ENCODE measurements at regions not wholly inside any gene's neighbourhood (a gene's known extent, or its start where the extent isn't known, plus 50 kb on each side); places are given as distances from the start of the nearest gene placed in this dataset.

DNA sequence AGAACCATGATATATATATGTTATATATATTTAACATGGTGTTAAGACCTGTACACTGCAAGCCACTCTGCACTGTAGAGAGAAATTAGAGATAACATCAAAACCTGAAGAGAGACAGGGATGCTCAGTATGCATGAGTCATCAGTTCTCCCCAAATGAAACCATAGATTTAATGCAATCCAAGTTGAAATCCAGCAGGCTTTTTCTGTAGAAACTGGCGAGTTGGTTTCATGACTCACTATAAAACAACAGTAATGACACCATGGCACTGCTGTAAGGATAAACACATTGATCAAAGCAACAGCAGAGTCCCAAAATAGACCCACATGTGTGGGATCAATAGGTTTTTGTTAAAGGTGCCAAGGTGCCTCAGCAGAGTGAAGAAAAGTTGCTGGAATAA, 65.8 kb downstream of the RTP5 start:
- Histone ChIP-seq H3K4me3 (ENCODE audit: low read depth, low read length) (no peak overlapping the region), H3K27me3 (ENCODE audit: control insufficient read depth, insufficient read depth, low read length) (no peaks in the 10 kb centered on the region), H3K36me3 (ENCODE audit: control insufficient read depth, insufficient read depth, low read length) (no peaks in the 10 kb centered on the region)
- DNase-seq (ENCODE audit: low read depth) = no peak
- TF ChIP-seq CTCF (IDR thresholded peaks at IDR 0.05; ENCODE audit: insufficient read depth, low read length, poor library complexity, severe bottlenecking) = no peak

- DNase-seq (ENCODE audit: low read depth) = no peak
- H3K27me3 ChIP-seq (ENCODE audit: control insufficient read depth, insufficient read depth, low read length) = no peaks in the 10 kb centered on the region
- H3K36me3 ChIP-seq (ENCODE audit: control insufficient read depth, insufficient read depth, low read length) = no peaks in the 10 kb centered on the region
- no peak for TF ChIP-seq CTCF (IDR thresholded peaks at IDR 0.05; ENCODE audit: insufficient read depth, low read length, poor library complexity, severe bottlenecking)
- no peak overlapping the region for H3K4me3 ChIP-seq (ENCODE audit: low read depth, low read length)
These were observed 66.2 kb downstream of the RTP5 start for GRCh38 chr2:241935774-241936173.

- no peak for TF ChIP-seq CTCF (IDR thresholded peaks at IDR 0.05; ENCODE audit: insufficient read depth, low read length, poor library complexity, severe bottlenecking)
- H3K4me3 ChIP-seq (ENCODE audit: low read depth, low read length) = no peak overlapping the region
- H3K27me3 ChIP-seq (ENCODE audit: control insufficient read depth, insufficient read depth, low read length) = no peaks in the 10 kb centered on the region
- no peak for DNase-seq (ENCODE audit: low read depth)
- no peaks in the 10 kb centered on the region for H3K36me3 ChIP-seq (ENCODE audit: control insufficient read depth, insufficient read depth, low read length)
These were observed 67.1 kb downstream of the RTP5 start for GRCh38 chr2:241936457-241937133.

- no peaks in the 10 kb centered on the region for H3K36me3 ChIP-seq (ENCODE audit: control insufficient read depth, insufficient read depth, low read length)
- no peak for TF ChIP-seq CTCF (IDR thresholded peaks at IDR 0.05; ENCODE audit: insufficient read depth, low read length, poor library complexity, severe bottlenecking)
- no peak for DNase-seq (ENCODE audit: low read depth)
- H3K27me3 ChIP-seq (ENCODE audit: control insufficient read depth, insufficient read depth, low read length) = no peaks in the 10 kb centered on the region
- no peak overlapping the region for H3K4me3 ChIP-seq (ENCODE audit: low read depth, low read length)
These were observed 67.8 kb downstream of the RTP5 start for GRCh38 chr2:241937297-241937696.

GRCh38 chr2:241939541-241939940, 70.0 kb downstream of the RTP5 start:
- H3K27me3 ChIP-seq (ENCODE audit: control insufficient read depth, insufficient read depth, low read length) = no peaks in the 10 kb centered on the region
- DNase-seq (ENCODE audit: low read depth) = no peak
- TF ChIP-seq CTCF (IDR thresholded peaks at IDR 0.05; ENCODE audit: insufficient read depth, low read length, poor library complexity, severe bottlenecking) = no peak

GRCh38 chr2:241940329-241940728, 70.8 kb downstream of the RTP5 start:
- TF ChIP-seq CTCF (IDR thresholded peaks at IDR 0.05; ENCODE audit: insufficient read depth, low read length, poor library complexity, severe bottlenecking) = no peak
- no peak overlapping the region for H3K4me3 ChIP-seq (ENCODE audit: low read depth, low read length)
- H3K36me3 ChIP-seq (ENCODE audit: control insufficient read depth, insufficient read depth, low read length) = no peaks in the 10 kb centered on the region
- no peak for DNase-seq (ENCODE audit: low read depth)
- H3K27me3 ChIP-seq (ENCODE audit: control insufficient read depth, insufficient read depth, low read length) = no peaks in the 10 kb centered on the region

More at GRCh38 chr2:241939541-241939940, 70.0 kb downstream of the RTP5 start:
- Histone ChIP-seq H3K36me3 (ENCODE audit: control insufficient read depth, insufficient read depth, low read length) (no peaks in the 10 kb centered on the region), H3K4me3 (ENCODE audit: low read depth, low read length) (no peak overlapping the region)
